KMS-11 (cell line): ENCODE measurements at regions not wholly inside any gene's neighbourhood (a gene's known extent, or its start where the extent isn't known, plus 50 kb on each side); places are given as distances from the start of the nearest gene placed in this dataset.

Experiments used
- H2AFZ ChIP-seq: fragments of 200-600 bp; sonication (generic); 2 replicates; pipeline ENCODE4 v1.6.1; 2016; ENCODE audit warnings: antibody characterized with exemption, mixed run types, low read depth
- H3K27ac ChIP-seq: fragments of 200-600 bp; sonication (generic); 2 replicates; pipeline ENCODE4 v1.6.1; 2016; ENCODE audit warnings: mild to moderate bottlenecking, mixed run types
- H3K27me3 ChIP-seq: fragments of 200-600 bp; sonication (generic); 2 replicates; pipeline ENCODE4 v1.6.1; 2017; ENCODE audit warnings: mild to moderate bottlenecking, low read depth, mixed run types, moderate library complexity; ENCODE audit not compliant: insufficient read depth
- H3K36me3 ChIP-seq: fragments of 200-600 bp; sonication (generic); 2 replicates; pipeline ENCODE4 v1.6.1; 2017; ENCODE audit warnings: mild to moderate bottlenecking, mixed run types; ENCODE audit not compliant: insufficient read depth
- H3K4me1 ChIP-seq: fragments of 200-600 bp; sonication (generic); 2 replicates; pipeline ENCODE4 v1.6.1; 2016; ENCODE audit warnings: mild to moderate bottlenecking, low read depth, mixed run types; ENCODE audit not compliant: poor library complexity, severe bottlenecking
- H3K4me2 ChIP-seq: fragments of 200-600 bp; sonication (generic); 2 replicates; pipeline ENCODE4 v1.7.0; 2016; ENCODE audit warnings: mild to moderate bottlenecking, mixed run types
- H3K4me3 ChIP-seq: fragments of 200-600 bp; sonication (generic); IDR thresholded peaks from 2 replicates; pipeline ENCODE4 v1.6.1; 2017; ENCODE audit warnings: low read depth, low read length, mixed read lengths; ENCODE audit not compliant: insufficient read depth
- H3K79me2 ChIP-seq: fragments of 200-600 bp; sonication (generic); 2 replicates; pipeline ENCODE4 v1.6.1; 2016; ENCODE audit warnings: low read depth, mixed run types; ENCODE audit not compliant: insufficient read depth
- H3K9ac ChIP-seq: fragments of 200-600 bp; sonication (generic); 2 replicates; pipeline ENCODE4 v1.6.1; 2016; ENCODE audit warnings: mild to moderate bottlenecking, mixed run types
- H4K20me1 ChIP-seq: fragments of 200-600 bp; sonication (generic); 2 replicates; pipeline ENCODE4 v1.6.1; 2016; ENCODE audit warnings: mild to moderate bottlenecking, mixed run types; ENCODE audit not compliant: insufficient read depth
- TF ChIP-seq, protein P1 (sequence below): fragments of 200-600 bp; sonication (generic); conservative IDR thresholded peaks from 2 replicates; pipeline ENCODE4 v1.6.1; 2017; ENCODE audit warnings: low read depth, mild to moderate bottlenecking, antibody characterized with exemption, low read length, moderate library complexity, mixed read lengths

DNA sequence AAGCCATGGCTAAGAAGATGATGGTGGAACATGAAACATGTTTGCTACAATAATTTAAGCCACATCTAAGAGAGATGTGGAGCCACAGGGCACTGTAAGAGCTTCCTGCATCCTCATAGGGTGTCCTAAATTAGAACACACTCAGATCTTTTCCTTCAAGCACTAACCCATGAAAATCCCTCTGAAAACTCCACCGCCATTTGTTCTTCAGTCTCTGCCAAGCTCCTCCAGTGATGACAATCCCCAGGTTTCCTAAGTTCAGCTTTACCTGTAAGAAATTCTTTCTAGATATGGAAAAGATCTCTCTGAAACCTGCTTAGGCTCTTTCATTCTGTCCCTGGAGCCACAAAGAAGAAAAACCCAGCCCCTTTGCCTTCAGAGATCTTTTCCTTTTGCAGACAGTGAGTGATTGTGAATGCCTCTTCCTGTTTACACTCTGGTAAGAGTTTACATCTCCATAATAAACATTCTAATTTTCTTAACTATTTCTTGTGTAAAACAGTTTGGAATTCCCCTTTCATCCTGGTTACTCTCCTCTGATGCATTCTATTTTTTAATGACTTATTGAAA, 907.2 kb downstream of the VRK1 start:
- no peaks in the 10 kb centered on the region for H3K27me3 ChIP-seq
- no peaks in the 10 kb centered on the region for H3K36me3 ChIP-seq
- peaks cover 73% of the 10 kb centered on the region for H3K4me1 ChIP-seq
- H2AFZ ChIP-seq: no peak overlapping the region
- no peak overlapping the region for H3K9ac ChIP-seq
- H3K79me2 ChIP-seq: no peaks in the 10 kb centered on the region
- TF ChIP-seq, protein P1, sequence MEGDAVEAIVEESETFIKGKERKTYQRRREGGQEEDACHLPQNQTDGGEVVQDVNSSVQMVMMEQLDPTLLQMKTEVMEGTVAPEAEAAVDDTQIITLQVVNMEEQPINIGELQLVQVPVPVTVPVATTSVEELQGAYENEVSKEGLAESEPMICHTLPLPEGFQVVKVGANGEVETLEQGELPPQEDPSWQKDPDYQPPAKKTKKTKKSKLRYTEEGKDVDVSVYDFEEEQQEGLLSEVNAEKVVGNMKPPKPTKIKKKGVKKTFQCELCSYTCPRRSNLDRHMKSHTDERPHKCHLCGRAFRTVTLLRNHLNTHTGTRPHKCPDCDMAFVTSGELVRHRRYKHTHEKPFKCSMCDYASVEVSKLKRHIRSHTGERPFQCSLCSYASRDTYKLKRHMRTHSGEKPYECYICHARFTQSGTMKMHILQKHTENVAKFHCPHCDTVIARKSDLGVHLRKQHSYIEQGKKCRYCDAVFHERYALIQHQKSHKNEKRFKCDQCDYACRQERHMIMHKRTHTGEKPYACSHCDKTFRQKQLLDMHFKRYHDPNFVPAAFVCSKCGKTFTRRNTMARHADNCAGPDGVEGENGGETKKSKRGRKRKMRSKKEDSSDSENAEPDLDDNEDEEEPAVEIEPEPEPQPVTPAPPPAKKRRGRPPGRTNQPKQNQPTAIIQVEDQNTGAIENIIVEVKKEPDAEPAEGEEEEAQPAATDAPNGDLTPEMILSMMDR: no peak
- H3K27ac ChIP-seq: no peak overlapping the region
- H4K20me1 ChIP-seq: no peaks in the 10 kb centered on the region
- H3K4me3 ChIP-seq: no peak overlapping the region
- peak overlapping the region; percentile 33; the same call in 1 of the 2 replicates for H3K4me2 ChIP-seq

DNA sequence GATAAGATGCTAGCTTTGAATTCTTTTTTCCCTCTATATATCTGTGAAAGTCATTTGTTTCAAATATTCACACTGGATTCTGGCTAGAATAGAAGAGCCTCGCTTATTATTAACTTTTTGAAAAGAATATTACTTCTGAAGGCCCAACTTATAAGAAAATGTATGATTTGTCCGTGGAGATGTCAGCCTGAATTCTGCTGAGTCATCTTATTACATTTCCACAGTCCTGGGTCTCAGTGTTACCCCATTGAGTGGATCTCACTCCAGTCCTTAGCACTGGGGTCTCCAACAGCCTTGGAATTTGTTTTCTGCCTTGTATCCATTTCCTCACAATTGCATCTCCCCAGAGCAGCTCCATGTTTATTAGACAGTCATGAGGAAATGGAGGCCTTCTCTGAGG, 907.9 kb downstream of the VRK1 start:
- no peaks in the 10 kb centered on the region for H3K27me3 ChIP-seq
- no peaks in the 10 kb centered on the region for H4K20me1 ChIP-seq
- H3K4me3 ChIP-seq: no peak overlapping the region
- TF ChIP-seq, protein P1: no peak
- H3K4me2 ChIP-seq: peak overlapping the region; percentile 33; the same call in 1 of the 2 replicates
- H3K27ac ChIP-seq: no peak overlapping the region
- no peak overlapping the region for H3K9ac ChIP-seq
- no peaks in the 10 kb centered on the region for H3K36me3 ChIP-seq
- no peak overlapping the region for H2AFZ ChIP-seq
- peaks cover 73% of the 10 kb centered on the region for H3K4me1 ChIP-seq
- no peaks in the 10 kb centered on the region for H3K79me2 ChIP-seq

DNA sequence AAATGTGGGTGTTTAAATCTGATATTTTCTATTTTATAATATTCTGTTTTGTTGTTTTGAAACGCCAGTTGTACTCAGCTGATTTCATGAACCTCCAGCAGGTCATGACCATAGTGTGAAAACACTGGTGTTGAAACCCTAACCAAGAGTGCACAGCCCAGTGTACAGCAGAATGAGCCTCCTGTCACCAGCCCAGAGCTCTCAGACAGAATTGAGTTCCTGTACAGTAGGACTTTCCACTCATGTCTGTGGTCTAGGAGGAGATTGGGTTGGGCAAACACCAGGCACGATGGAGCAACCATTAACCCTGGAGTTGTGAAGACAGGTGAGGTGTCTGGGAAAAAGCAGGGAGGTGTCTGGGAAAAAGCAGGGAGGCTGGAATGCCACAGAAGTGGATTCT, 908.8 kb downstream of the VRK1 start:
- Histone ChIP-seq H3K27me3 (no peaks in the 10 kb centered on the region), H3K79me2 (no peaks in the 10 kb centered on the region), H4K20me1 (no peaks in the 10 kb centered on the region), H3K4me2 (peak overlapping the region; percentile 47; the same call in 1 of the 2 replicates), H2AFZ (no peak overlapping the region), H3K9ac (no peak overlapping the region), H3K27ac (no peak overlapping the region), H3K4me1 (peaks cover 73% of the 10 kb centered on the region), H3K4me3 (no peak overlapping the region), H3K36me3 (no peaks in the 10 kb centered on the region)
- TF ChIP-seq, protein P1: no peak

DNA sequence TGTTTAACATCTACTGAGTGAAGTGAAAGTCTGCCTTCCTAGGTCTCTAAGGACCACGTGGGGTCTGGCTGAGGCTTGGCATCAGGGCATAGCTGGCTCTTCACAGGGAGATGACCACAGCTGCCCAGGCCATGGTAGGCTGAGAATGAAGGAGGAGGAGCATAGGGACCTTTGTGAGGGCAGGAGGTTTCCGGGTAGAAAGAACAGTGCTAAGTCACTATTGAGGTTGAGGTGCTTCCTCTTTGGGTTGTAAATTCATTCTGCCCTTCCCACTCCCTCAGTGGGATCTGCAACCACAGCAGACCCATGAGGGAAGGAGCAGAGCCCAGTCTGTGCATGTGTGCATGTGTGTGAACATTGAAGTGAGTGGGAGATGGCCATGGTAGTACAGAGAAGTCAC, 909.6 kb downstream of the VRK1 start:
- Histone ChIP-seq H2AFZ (no peak overlapping the region), H3K9ac (no peak overlapping the region)
- TF ChIP-seq, protein P1: no peak

More for the DNA sequence above, 909.6 kb downstream of the VRK1 start:
- H3K79me2 ChIP-seq: no peaks in the 10 kb centered on the region
- no peak overlapping the region for H3K4me3 ChIP-seq
- H3K4me1 ChIP-seq: peaks cover 64% of the 10 kb centered on the region
- no peaks in the 10 kb centered on the region for H3K36me3 ChIP-seq
- H3K4me2 ChIP-seq: peak overlapping the region; percentile 47
- no peaks in the 10 kb centered on the region for H3K27me3 ChIP-seq
- no peaks in the 10 kb centered on the region for H4K20me1 ChIP-seq
- no peak overlapping the region for H3K27ac ChIP-seq
